ENCODE measurements at regions not wholly inside any gene's neighbourhood (a gene's known extent, or its start where the extent isn't known, plus 50 kb on each side); places are given as distances from the start of the nearest gene placed in this dataset.

GRCh38 chr1:175822580-175822979 lies 79.2 kb upstream of the TNR start:
- DNase-seq (ENCODE audit: low read depth): no peak

GRCh38 chr1:175820456-175821025 lies 77.1 kb upstream of the TNR start:
- no peak for TF ChIP-seq CTCF (conservative IDR thresholded peaks at IDR 0.05; ENCODE audit: low read depth, low read length)
- no peak for DNase-seq (ENCODE audit: low read depth)
- H3K4me3 ChIP-seq (ENCODE audit: low read depth, low read length): no peak overlapping the region

More at GRCh38 chr1:175822580-175822979, 79.2 kb upstream of the TNR start:
- TF ChIP-seq CTCF (conservative IDR thresholded peaks at IDR 0.05; ENCODE audit: low read depth, low read length): no peak
- no peak overlapping the region for H3K4me3 ChIP-seq (ENCODE audit: low read depth, low read length)

GRCh38 chr1:175818929-175819328 lies 75.5 kb upstream of the TNR start:
- DNase-seq (ENCODE audit: low read depth): no peak
- TF ChIP-seq CTCF (conservative IDR thresholded peaks at IDR 0.05; ENCODE audit: low read depth, low read length): no peak
- no peak overlapping the region for H3K4me3 ChIP-seq (ENCODE audit: low read depth, low read length)

GRCh38 chr1:175817445-175817844 lies 74.0 kb upstream of the TNR start:
- no peak for TF ChIP-seq CTCF (conservative IDR thresholded peaks at IDR 0.05; ENCODE audit: low read depth, low read length)
- DNase-seq (ENCODE audit: low read depth): no peak

GRCh38 chr1:175814885-175815284 lies 71.5 kb upstream of the TNR start:
- no peak for TF ChIP-seq CTCF (conservative IDR thresholded peaks at IDR 0.05; ENCODE audit: low read depth, low read length)
- no peak for DNase-seq (ENCODE audit: low read depth)
- no peak overlapping the region for H3K4me3 ChIP-seq (ENCODE audit: low read depth, low read length)

More at GRCh38 chr1:175817445-175817844, 74.0 kb upstream of the TNR start:
- H3K4me3 ChIP-seq (ENCODE audit: low read depth, low read length): no peak overlapping the region

- DNase-seq (ENCODE audit: low read depth): no peak
- no peak overlapping the region for H3K4me3 ChIP-seq (ENCODE audit: low read depth, low read length)
- TF ChIP-seq CTCF (conservative IDR thresholded peaks at IDR 0.05; ENCODE audit: low read depth, low read length): no peak
These were observed 69.5 kb upstream of the TNR start for GRCh38 chr1:175812936-175813335.

- no peak for TF ChIP-seq CTCF (conservative IDR thresholded peaks at IDR 0.05; ENCODE audit: low read depth, low read length)
- no peak for DNase-seq (ENCODE audit: low read depth)
- no peak overlapping the region for H3K4me3 ChIP-seq (ENCODE audit: low read depth, low read length)
These were observed 66.9 kb upstream of the TNR start for GRCh38 chr1:175810305-175810704.
